ENCODE measurements at regions not wholly inside any gene's neighbourhood (a gene's known extent, or its start where the extent isn't known, plus 50 kb on each side); places are given as distances from the start of the nearest gene placed in this dataset.

DNA sequence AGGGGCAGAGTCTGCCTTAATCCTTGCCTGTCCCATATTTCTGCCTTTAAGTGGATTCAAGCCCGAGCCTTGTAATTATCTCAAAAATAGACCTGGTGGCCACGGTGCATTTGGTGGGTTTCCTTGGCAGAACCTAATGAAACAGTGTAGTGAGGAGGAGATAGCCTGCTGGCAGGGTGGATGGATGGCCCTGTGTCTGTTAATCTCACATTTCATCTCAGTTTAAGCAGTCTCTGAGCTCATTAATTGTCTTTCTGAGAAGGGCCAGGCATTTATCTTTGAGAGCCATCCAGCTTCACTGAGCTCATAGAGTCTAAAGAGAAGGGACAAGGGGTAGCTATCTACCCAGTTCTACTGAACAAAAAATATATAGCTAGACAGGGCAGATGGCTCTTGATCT lies 364.0 kb upstream of the EEF2KMT start:
- 4% methylated on average over 2 of the region's 2 CpGs for WGBS (ENCODE audit: low lambda C conversion rate)
- CTCF ChIA-PET (ENCODE audit: low intra/inter-chr PET ratio, low total read pairs): no interaction called here

More for the DNA sequence above, 364.0 kb upstream of the EEF2KMT start:
- TF ChIP-seq CENPX (CRISPR knock-in tag; IDR thresholded peaks at IDR 0.05): no peak
- no peak for TF ChIP-seq PRDM4 (CRISPR knock-in tag; IDR thresholded peaks at IDR 0.05; ENCODE audit: borderline replicate concordance)
- no peak for TF ChIP-seq NAIF1 (CRISPR knock-in tag; IDR thresholded peaks at IDR 0.05; ENCODE audit: borderline replicate concordance)
- TF ChIP-seq ZNF205 (CRISPR knock-in tag; IDR thresholded peaks at IDR 0.05): no peak
- TF ChIP-seq, protein P1, sequence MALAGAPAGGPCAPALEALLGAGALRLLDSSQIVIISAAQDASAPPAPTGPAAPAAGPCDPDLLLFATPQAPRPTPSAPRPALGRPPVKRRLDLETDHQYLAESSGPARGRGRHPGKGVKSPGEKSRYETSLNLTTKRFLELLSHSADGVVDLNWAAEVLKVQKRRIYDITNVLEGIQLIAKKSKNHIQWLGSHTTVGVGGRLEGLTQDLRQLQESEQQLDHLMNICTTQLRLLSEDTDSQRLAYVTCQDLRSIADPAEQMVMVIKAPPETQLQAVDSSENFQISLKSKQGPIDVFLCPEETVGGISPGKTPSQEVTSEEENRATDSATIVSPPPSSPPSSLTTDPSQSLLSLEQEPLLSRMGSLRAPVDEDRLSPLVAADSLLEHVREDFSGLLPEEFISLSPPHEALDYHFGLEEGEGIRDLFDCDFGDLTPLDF (CRISPR knock-in tag; IDR thresholded peaks at IDR 0.05): no peak
- TF ChIP-seq ZNF550 (CRISPR knock-in tag; IDR thresholded peaks at IDR 0.05; ENCODE audit: borderline replicate concordance): no peak
- TF ChIP-seq, protein P2, sequence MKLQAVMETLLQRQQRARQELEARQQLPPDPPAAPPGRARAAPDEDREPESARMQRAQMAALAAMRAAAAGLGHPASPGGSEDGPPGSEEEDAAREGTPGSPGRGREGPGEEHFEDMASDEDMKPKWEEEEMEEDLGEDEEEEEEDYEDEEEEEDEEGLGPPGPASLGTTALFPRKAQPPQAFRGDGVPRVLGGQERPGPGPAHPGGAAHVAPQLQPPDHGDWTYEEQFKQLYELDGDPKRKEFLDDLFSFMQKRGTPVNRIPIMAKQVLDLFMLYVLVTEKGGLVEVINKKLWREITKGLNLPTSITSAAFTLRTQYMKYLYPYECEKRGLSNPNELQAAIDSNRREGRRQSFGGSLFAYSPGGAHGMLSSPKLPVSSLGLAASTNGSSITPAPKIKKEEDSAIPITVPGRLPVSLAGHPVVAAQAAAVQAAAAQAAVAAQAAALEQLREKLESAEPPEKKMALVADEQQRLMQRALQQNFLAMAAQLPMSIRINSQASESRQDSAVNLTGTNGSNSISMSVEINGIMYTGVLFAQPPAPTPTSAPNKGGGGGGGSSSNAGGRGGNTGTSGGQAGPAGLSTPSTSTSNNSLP (IDR thresholded peaks at IDR 0.05; ENCODE audit: low read depth, low read length): no peak
- no peak for TF ChIP-seq ATF6 (CRISPR knock-in tag; conservative IDR thresholded peaks at IDR 0.05)
- H3K79me2 ChIP-seq (ENCODE audit: insufficient read depth, low read length): no peaks in the 10 kb centered on the region
- no peak overlapping the region for H3K4me2 ChIP-seq (ENCODE audit: low read depth, low read length)
- H2AFZ ChIP-seq (ENCODE audit: low read length): no peak overlapping the region
- BruUV-seq (replicated peaks): no TSS peak
- H3K9me3 ChIP-seq (ENCODE audit: low read length): no peaks in the 10 kb centered on the region
- no peak overlapping the region for H3K9ac ChIP-seq (ENCODE audit: insufficient read depth, low read depth, low read length)
- FAIRE-seq (no peak), DNase-seq (ENCODE audit: low spot score) (no peak), ATAC-seq (no peak)
- no peak overlapping the region for H3K4me3 ChIP-seq (replicated peaks in 1 of 3; ENCODE audit: insufficient read depth in 1 of 3, low read depth in 2 of 3, low read length in 3 of 3)
- in situ Hi-C loops (cut with HindIII; ENCODE audit: extremely low pct_ligation_motif_present, low pct_unique_long_range_greater_than_20kb) (no loop called here), intact Hi-C loops (cut with micrococcal nuclease; ENCODE audit: unreplicated experiment) (loop anchor here (1.0 kb wide), 1 partner anchor 38 kb away; no protein-coding TSS in a partner anchor)
- POLR2A ChIA-PET: no interaction called here
- peaks cover 6 to 26% of the 10 kb centered on the region in 2 experiments; a peak in 4 of 5 replicates for H3K27me3 ChIP-seq (ENCODE audit: control insufficient read depth in 1 of 2, insufficient read depth in 2 of 2, low read length in 2 of 2)
- no peak overlapping the region for H3K27ac ChIP-seq (ENCODE audit: extremely low read length, insufficient read depth, low read length)
- no peaks in the 10 kb centered on the region for H3K36me3 ChIP-seq (replicated peaks in 1 of 2; ENCODE audit: control insufficient read depth in 1 of 2, insufficient read depth in 2 of 2, low read length in 2 of 2)
- H4K20me1 ChIP-seq (ENCODE audit: insufficient read depth, low read length): no peaks in the 10 kb centered on the region
- no peaks in the 10 kb centered on the region for H3K4me1 ChIP-seq (ENCODE audit: insufficient read depth, low read length)

Data from HepG2 (cell line).